PC-3 (cell line): ENCODE measurements at regions not wholly inside any gene's neighbourhood (a gene's known extent, or its start where the extent isn't known, plus 50 kb on each side); places are given as distances from the start of the nearest gene placed in this dataset.
A peak's percentile ranks its signal among the peaks of the same experiment; 100 is the strongest.

Experiments used
- ATAC-seq: fragments of 200-7000 bp; cut with Tn5 transposase; 2 replicates; pipeline ENCODE4 v1.9.1; 2020; ENCODE audit warnings: mild to moderate bottlenecking, moderate library complexity
- BruUV-seq: library from RNA; stranded (reverse); fragments of 400-500 nt; replicated peaks from 2 replicates; lab custom pipeline; 2021; lab: Mats Ljungman, UMichigan
- CTCF ChIA-PET: fragments of 300-600 bp; sonication (Branson Sonifier 250); formaldehyde crosslinking; loops from one replicate; lab custom pipeline; 2022; ENCODE audit warnings: antibody characterized with exemption; lab: Charles Lee
- POLR2A ChIA-PET: fragments of 300-600 bp; sonication (Branson Sonifier 250); formaldehyde crosslinking; loops from one replicate; lab custom pipeline; 2022; ENCODE audit warnings: antibody characterized with exemption; ENCODE audit not compliant: unreplicated experiment; lab: Charles Lee
- DNase-seq: peaks from one replicate; pipeline ENCODE4 v3.0.0-alpha.2; 2015
- H2AFZ ChIP-seq: fragments of 300-600 bp; sonication (generic); 2 replicates; pipeline ENCODE4 v1.6.0; 2016; ENCODE audit warnings: antibody characterized with exemption, low read length
- H3F3A ChIP-seq: fragments of 300-600 bp; sonication (generic); one replicate; pipeline ENCODE4 v1.6.0; 2017; ENCODE audit warnings: antibody characterized with exemption, low read length, control low read depth, mild to moderate bottlenecking; ENCODE audit not compliant: unreplicated experiment
- H3K27ac ChIP-seq: fragments of 300-600 bp; sonication (generic); 2 replicates; pipeline ENCODE4 v1.5.1; 2016; ENCODE audit warnings: mild to moderate bottlenecking, low read length
- H3K27me3 ChIP-seq: fragments of 300-600 bp; sonication (generic); 2 replicates; pipeline ENCODE4 v1.6.1; 2016; ENCODE audit warnings: low read length, mixed read lengths
- H3K36me3 ChIP-seq: fragments of 300-600 bp; sonication (generic); 2 replicates; pipeline ENCODE4 v1.6.1; 2016; ENCODE audit warnings: low read depth, mixed run types, low read length, mixed read lengths
- H3K4me1 ChIP-seq: fragments of 300-600 bp; sonication (generic); 2 replicates; pipeline ENCODE4 v1.5.1; 2016; ENCODE audit warnings: low read length; ENCODE audit not compliant: insufficient read depth
- H3K4me2 ChIP-seq: fragments of 300-600 bp; sonication (generic); 2 replicates; pipeline ENCODE4 v1.6.0; 2016; ENCODE audit warnings: low read length
- H3K4me3 ChIP-seq: fragments of 300-600 bp; sonication (generic); 2 replicates; pipeline ENCODE4 v1.5.1; 2016; ENCODE audit warnings: mild to moderate bottlenecking, low read length, mixed read lengths
- H3K79me2 ChIP-seq: fragments of 300-600 bp; sonication (generic); 2 replicates; pipeline ENCODE4 v1.6.1; 2017; ENCODE audit warnings: low read length, mixed read lengths
- H3K9ac ChIP-seq: fragments of 300-600 bp; sonication (generic); 2 replicates; pipeline ENCODE4 v1.6.0; 2016; ENCODE audit warnings: mild to moderate bottlenecking, low read length
- H3K9me2 ChIP-seq: fragments of 300-600 bp; sonication (generic); replicated peaks from 2 replicates; pipeline ENCODE4 v1.6.1; 2016; ENCODE audit warnings: mixed run types, low read length, mixed read lengths
- H3K9me3 ChIP-seq: fragments of 300-600 bp; sonication (generic); 2 replicates; pipeline ENCODE4 v1.6.1; 2016; ENCODE audit warnings: low read length, mixed read lengths
- H4K20me1 ChIP-seq: fragments of 300-600 bp; sonication (generic); 2 replicates; pipeline ENCODE4 v1.6.1; 2016; ENCODE audit warnings: low read length, mixed read lengths
- EZH2 ChIP-seq: fragments of 300-600 bp; sonication (generic); IDR thresholded peaks from one replicate; pipeline ENCODE4 v1.6.1; 2017; ENCODE audit warnings: antibody characterized with exemption, mild to moderate bottlenecking, low read length; ENCODE audit not compliant: unreplicated experiment
- EZH2phosphoT487 ChIP-seq: fragments of 300-600 bp; sonication (generic); IDR thresholded peaks from 2 replicates; pipeline ENCODE4 v1.6.1; 2018; ENCODE audit warnings: mild to moderate bottlenecking, antibody characterized with exemption, low read length, borderline replicate concordance
- intact Hi-C: fragments of 100-400 bp; cut with micrococcal nuclease; formaldehyde crosslinking; loops from 2 replicates; pipeline ENCODE4 v1.9.0; 2023
- TF ChIP-seq, protein P1 (sequence below): fragments of 300-600 bp; sonication (generic); conservative IDR thresholded peaks from 2 replicates; pipeline ENCODE4 v1.5.1; 2017; ENCODE audit warnings: antibody characterized with exemption, low read depth, mild to moderate bottlenecking, low read length

DNA sequence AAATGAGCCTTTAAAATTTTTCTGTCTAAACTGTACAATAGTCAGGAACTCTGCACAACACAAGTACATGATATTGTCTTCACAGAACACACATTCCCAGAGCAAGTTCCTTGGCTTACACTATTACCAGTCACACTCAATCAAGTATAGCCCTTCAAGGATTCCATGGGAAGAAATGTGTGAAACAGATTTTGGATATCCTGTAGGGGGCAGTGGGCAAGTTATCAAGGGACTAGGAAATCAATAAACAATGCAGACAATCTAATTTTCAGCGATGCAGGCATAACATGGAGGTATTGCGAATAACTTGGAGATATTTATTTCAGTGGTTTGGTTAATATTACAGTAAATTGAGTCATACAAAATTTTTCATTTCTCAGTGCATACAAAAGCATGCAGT lies 1171.5 kb upstream of the NUDT12 start:
- DNase-seq (no peak), ATAC-seq (no peak)
- H3F3A ChIP-seq = peaks cover 4% of the 10 kb centered on the region
- H4K20me1 ChIP-seq = no peaks in the 10 kb centered on the region
- intact Hi-C loops = no loop called here
- no peaks in the 10 kb centered on the region for H3K9me3 ChIP-seq
- no peak overlapping the region for H3K4me2 ChIP-seq
- H2AFZ ChIP-seq = no peak overlapping the region
- H3K79me2 ChIP-seq = no peaks in the 10 kb centered on the region
- POLR2A ChIA-PET = no interaction called here
- no peaks in the 10 kb centered on the region for H3K27me3 ChIP-seq
- H3K9me2 ChIP-seq = no peaks in the 10 kb centered on the region
- TF ChIP-seq EZH2 = no peak
- no peak for TF ChIP-seq EZH2phosphoT487
- TF ChIP-seq, protein P1, sequence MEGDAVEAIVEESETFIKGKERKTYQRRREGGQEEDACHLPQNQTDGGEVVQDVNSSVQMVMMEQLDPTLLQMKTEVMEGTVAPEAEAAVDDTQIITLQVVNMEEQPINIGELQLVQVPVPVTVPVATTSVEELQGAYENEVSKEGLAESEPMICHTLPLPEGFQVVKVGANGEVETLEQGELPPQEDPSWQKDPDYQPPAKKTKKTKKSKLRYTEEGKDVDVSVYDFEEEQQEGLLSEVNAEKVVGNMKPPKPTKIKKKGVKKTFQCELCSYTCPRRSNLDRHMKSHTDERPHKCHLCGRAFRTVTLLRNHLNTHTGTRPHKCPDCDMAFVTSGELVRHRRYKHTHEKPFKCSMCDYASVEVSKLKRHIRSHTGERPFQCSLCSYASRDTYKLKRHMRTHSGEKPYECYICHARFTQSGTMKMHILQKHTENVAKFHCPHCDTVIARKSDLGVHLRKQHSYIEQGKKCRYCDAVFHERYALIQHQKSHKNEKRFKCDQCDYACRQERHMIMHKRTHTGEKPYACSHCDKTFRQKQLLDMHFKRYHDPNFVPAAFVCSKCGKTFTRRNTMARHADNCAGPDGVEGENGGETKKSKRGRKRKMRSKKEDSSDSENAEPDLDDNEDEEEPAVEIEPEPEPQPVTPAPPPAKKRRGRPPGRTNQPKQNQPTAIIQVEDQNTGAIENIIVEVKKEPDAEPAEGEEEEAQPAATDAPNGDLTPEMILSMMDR = peak; percentile 49
- peaks cover 8% of the 10 kb centered on the region; the same call in 1 of the 2 replicates for H3K4me1 ChIP-seq
- no peak overlapping the region for H3K9ac ChIP-seq
- H3K27ac ChIP-seq = no peak overlapping the region
- no TSS peak for BruUV-seq
- no peaks in the 10 kb centered on the region for H3K36me3 ChIP-seq
- CTCF ChIA-PET = no interaction called here
- H3K4me3 ChIP-seq = no peak overlapping the region

DNA sequence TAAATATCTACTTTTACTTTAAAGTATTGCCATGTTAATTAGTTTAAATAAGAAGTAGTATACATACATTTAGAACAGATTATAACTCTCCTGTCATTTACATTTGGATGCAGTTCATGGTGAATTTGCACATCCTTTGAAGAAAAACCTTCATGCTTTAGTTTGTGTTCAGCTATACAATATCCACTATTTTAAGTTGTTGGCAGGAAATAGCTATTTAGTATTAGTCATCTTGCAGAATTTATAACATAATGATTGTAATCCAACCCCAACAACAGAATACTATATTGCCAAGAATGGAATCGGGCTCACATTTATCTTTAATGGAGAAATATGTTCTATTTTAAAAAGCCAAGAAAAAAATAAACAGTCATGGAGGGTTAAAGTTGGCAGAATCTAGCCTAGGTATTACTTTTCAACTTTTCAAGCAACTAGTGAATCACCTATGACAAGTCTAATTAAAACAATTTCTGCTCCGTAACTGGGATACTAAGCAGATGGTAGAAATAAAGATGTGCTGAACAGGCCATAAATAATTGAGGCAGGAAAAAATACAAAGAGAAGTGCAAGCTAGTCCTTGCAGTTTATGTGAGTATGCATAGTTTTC lies 1170.6 kb upstream of the NUDT12 start:
- no peaks in the 10 kb centered on the region for H3K27me3 ChIP-seq
- CTCF ChIA-PET = interaction anchor here (0.6 kb wide), 1 partner anchor 163 kb away, joined by 5 read pairs; no protein-coding TSS in a partner anchor
- H3K9ac ChIP-seq = no peak overlapping the region
- peak; percentile 93 for ATAC-seq
- H2AFZ ChIP-seq = no peak overlapping the region
- peaks cover 8% of the 10 kb centered on the region; the same call in 1 of the 2 replicates for H3K4me1 ChIP-seq
- no peaks in the 10 kb centered on the region for H3K9me2 ChIP-seq
- intact Hi-C loops = loop anchor here (1.0 kb wide), 1 partner anchor 386 kb away; no protein-coding TSS in a partner anchor
- no peak overlapping the region for H3K27ac ChIP-seq
- H3K4me2 ChIP-seq = no peak overlapping the region
- POLR2A ChIA-PET = interaction anchor here (0.6 kb wide), 1 partner anchor 522 kb away, joined by 3 read pairs; no protein-coding TSS in a partner anchor
- TF ChIP-seq, protein P1 = no peak
- TF ChIP-seq EZH2 = no peak
- TF ChIP-seq EZH2phosphoT487 = no peak
- no peaks in the 10 kb centered on the region for H3K36me3 ChIP-seq
- H3F3A ChIP-seq = peaks cover 4% of the 10 kb centered on the region
- H3K9me3 ChIP-seq = no peaks in the 10 kb centered on the region
- H3K4me3 ChIP-seq = no peak overlapping the region
- no peaks in the 10 kb centered on the region for H4K20me1 ChIP-seq
- no peaks in the 10 kb centered on the region for H3K79me2 ChIP-seq
- BruUV-seq = no TSS peak
- DNase-seq = peak; percentile 49

DNA sequence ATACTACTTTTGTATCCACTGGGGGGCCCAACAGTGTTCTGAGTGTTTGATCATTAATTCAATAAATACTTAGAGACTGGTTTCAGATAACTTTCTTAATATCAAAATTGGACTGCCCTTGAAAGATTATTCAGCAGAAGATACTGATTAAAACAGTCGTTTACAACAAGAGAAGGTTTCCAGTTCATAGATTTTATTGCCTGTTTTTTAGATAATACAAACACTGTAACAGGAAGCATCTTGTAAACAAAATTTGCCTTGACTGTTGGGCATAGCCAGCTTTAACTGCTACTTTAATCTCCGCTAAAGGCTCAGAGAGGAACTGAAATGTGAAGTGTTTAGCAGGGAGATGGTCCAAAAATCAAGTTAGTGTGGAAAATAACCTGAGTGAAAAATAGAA lies 1168.7 kb upstream of the NUDT12 start:
- Histone ChIP-seq H3K4me3 (no peak overlapping the region), H3K4me2 (no peak overlapping the region), H3K79me2 (no peaks in the 10 kb centered on the region), H3K27ac (no peak overlapping the region), H3K27me3 (no peaks in the 10 kb centered on the region), H3K9me3 (no peaks in the 10 kb centered on the region), H3K36me3 (no peaks in the 10 kb centered on the region), H3K9me2 (no peaks in the 10 kb centered on the region), H3K4me1 (peaks cover 8% of the 10 kb centered on the region; the same call in 1 of the 2 replicates), H3K9ac (no peak overlapping the region), H3F3A (peaks cover 4% of the 10 kb centered on the region), H2AFZ (no peak overlapping the region), H4K20me1 (no peaks in the 10 kb centered on the region)
- intact Hi-C loops = no loop called here
- no peak for ATAC-seq
- POLR2A ChIA-PET = no interaction called here
- TF ChIP-seq EZH2 (no peak), EZH2phosphoT487 (no peak)
- TF ChIP-seq, protein P1 = no peak
- BruUV-seq = no TSS peak
- no peak for DNase-seq
- CTCF ChIA-PET = no interaction called here
